ENCODE measurements at regions not wholly inside any gene's neighbourhood (a gene's known extent, or its start where the extent isn't known, plus 50 kb on each side); places are given as distances from the start of the nearest gene placed in this dataset.

- TF ChIP-seq EZH2phosphoT487 (IDR thresholded peaks at IDR 0.05; ENCODE audit: low read length) = no peak
- no peak for TF ChIP-seq CTCF (IDR thresholded peaks at IDR 0.05; ENCODE audit: low read length)
- no peak for TF ChIP-seq EZH2 (optimal IDR thresholded peaks at IDR 0.05; ENCODE audit: low read depth, low read length)
- H3K9me2 ChIP-seq (replicated peaks; ENCODE audit: insufficient read depth, low read length) = no peaks in the 10 kb centered on the region
- no peaks in the 10 kb centered on the region for H4K20me1 ChIP-seq (ENCODE audit: insufficient read depth, low read length)
- H3K9ac ChIP-seq (ENCODE audit: low read length) = no peak overlapping the region
- no peaks in the 10 kb centered on the region for H3K79me2 ChIP-seq (ENCODE audit: low read length)
- no peaks in the 10 kb centered on the region for H3K27me3 ChIP-seq (replicated peaks; ENCODE audit: insufficient read depth, low read length)
- no peak for DNase-seq
- H3F3A ChIP-seq (ENCODE audit: insufficient read depth, low read length) = no peaks in the 10 kb centered on the region
- no peaks in the 10 kb centered on the region for H3K36me3 ChIP-seq (replicated peaks; ENCODE audit: insufficient read depth, low read length)
- H3K4me1 ChIP-seq (ENCODE audit: low read length) = no peaks in the 10 kb centered on the region
- no peak overlapping the region for H3K27ac ChIP-seq (ENCODE audit: low read length)
- no peak overlapping the region for H3K4me2 ChIP-seq (ENCODE audit: low read depth, low read length)
- H2AFZ ChIP-seq (ENCODE audit: low read length) = no peak overlapping the region
- no peaks in the 10 kb centered on the region for H3K9me3 ChIP-seq (replicated peaks; ENCODE audit: insufficient read depth, low read length)
- H3K4me3 ChIP-seq (ENCODE audit: low read length) = no peak overlapping the region
Measured at GRCh38 chr1:116232989-116233514, 121.9 kb downstream of the MAB21L3 start.

GRCh38 chr1:116234429-116234828 lies 123.2 kb downstream of the MAB21L3 start:
- no peaks in the 10 kb centered on the region for H3K27me3 ChIP-seq (replicated peaks; ENCODE audit: insufficient read depth, low read length)
- no peak overlapping the region for H2AFZ ChIP-seq (ENCODE audit: low read length)
- H3K4me2 ChIP-seq (ENCODE audit: low read depth, low read length) = no peak overlapping the region
- DNase-seq = no peak
- H3K4me3 ChIP-seq (ENCODE audit: low read length) = no peak overlapping the region
- H3K9ac ChIP-seq (ENCODE audit: low read length) = no peak overlapping the region
- no peaks in the 10 kb centered on the region for H3K9me2 ChIP-seq (replicated peaks; ENCODE audit: insufficient read depth, low read length)
- no peaks in the 10 kb centered on the region for H3K4me1 ChIP-seq (ENCODE audit: low read length)
- H3K79me2 ChIP-seq (ENCODE audit: low read length) = no peaks in the 10 kb centered on the region
- TF ChIP-seq EZH2phosphoT487 (IDR thresholded peaks at IDR 0.05; ENCODE audit: low read length) = no peak
- TF ChIP-seq CTCF (IDR thresholded peaks at IDR 0.05; ENCODE audit: low read length) = no peak
- TF ChIP-seq EZH2 (optimal IDR thresholded peaks at IDR 0.05; ENCODE audit: low read depth, low read length) = no peak
- no peaks in the 10 kb centered on the region for H4K20me1 ChIP-seq (ENCODE audit: insufficient read depth, low read length)
- no peak overlapping the region for H3K27ac ChIP-seq (ENCODE audit: low read length)
- H3K36me3 ChIP-seq (replicated peaks; ENCODE audit: insufficient read depth, low read length) = no peaks in the 10 kb centered on the region
- no peaks in the 10 kb centered on the region for H3F3A ChIP-seq (ENCODE audit: insufficient read depth, low read length)
- H3K9me3 ChIP-seq (replicated peaks; ENCODE audit: insufficient read depth, low read length) = no peaks in the 10 kb centered on the region

- no peak overlapping the region for H3K9ac ChIP-seq (ENCODE audit: low read length)
- H3K4me3 ChIP-seq (ENCODE audit: low read length) = no peak overlapping the region
- TF ChIP-seq EZH2 (optimal IDR thresholded peaks at IDR 0.05; ENCODE audit: low read depth, low read length) = no peak
- no peak for TF ChIP-seq CTCF (IDR thresholded peaks at IDR 0.05; ENCODE audit: low read length)
- no peak for TF ChIP-seq EZH2phosphoT487 (IDR thresholded peaks at IDR 0.05; ENCODE audit: low read length)
- H3K4me1 ChIP-seq (ENCODE audit: low read length) = no peaks in the 10 kb centered on the region
- H3K27me3 ChIP-seq (replicated peaks; ENCODE audit: insufficient read depth, low read length) = no peaks in the 10 kb centered on the region
- no peak for DNase-seq
- H3K4me2 ChIP-seq (ENCODE audit: low read depth, low read length) = no peak overlapping the region
- H3K27ac ChIP-seq (ENCODE audit: low read length) = no peak overlapping the region
- no peaks in the 10 kb centered on the region for H3F3A ChIP-seq (ENCODE audit: insufficient read depth, low read length)
- no peaks in the 10 kb centered on the region for H4K20me1 ChIP-seq (ENCODE audit: insufficient read depth, low read length)
- H3K9me2 ChIP-seq (replicated peaks; ENCODE audit: insufficient read depth, low read length) = no peaks in the 10 kb centered on the region
- no peak overlapping the region for H2AFZ ChIP-seq (ENCODE audit: low read length)
- H3K36me3 ChIP-seq (replicated peaks; ENCODE audit: insufficient read depth, low read length) = no peaks in the 10 kb centered on the region
- H3K9me3 ChIP-seq (replicated peaks; ENCODE audit: insufficient read depth, low read length) = no peaks in the 10 kb centered on the region
- no peaks in the 10 kb centered on the region for H3K79me2 ChIP-seq (ENCODE audit: low read length)
Measured at GRCh38 chr1:116239916-116240315, 128.7 kb downstream of the MAB21L3 start.
